Fibroblast of skin of scalp (primary cell): ENCODE measurements at regions not wholly inside any gene's neighbourhood (a gene's known extent, or its start where the extent isn't known, plus 50 kb on each side); places are given as distances from the start of the nearest gene placed in this dataset.

ENCODE experiments used
- DNase-seq: peaks from one replicate; pipeline ENCODE4 v3.0.0-alpha.2; 2013

GRCh38 chr11:92882828-92883611 is 86.4 kb upstream of the MTNR1B start:
- DNase-seq: no peak

DNA sequence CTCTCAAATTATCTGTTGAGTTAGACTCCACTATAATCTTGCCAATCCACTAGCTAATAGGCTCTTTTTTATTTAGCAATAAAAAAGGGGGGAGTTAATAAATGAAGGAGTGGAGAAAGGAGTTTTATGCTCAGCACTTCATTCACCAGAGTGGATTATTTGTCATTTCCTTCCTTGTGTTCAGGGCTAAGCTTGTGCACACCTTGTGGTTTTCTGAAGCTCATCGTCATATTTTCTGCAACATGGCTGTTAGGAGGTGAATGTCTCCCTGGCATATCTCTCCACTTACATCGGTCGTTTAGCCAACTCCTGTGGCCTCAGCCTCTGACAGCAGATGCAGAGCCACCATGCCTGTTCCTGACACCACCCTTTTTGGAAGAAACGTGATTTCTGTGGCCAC is 83.9 kb upstream of the MTNR1B start:
- DNase-seq: no peak

DNA sequence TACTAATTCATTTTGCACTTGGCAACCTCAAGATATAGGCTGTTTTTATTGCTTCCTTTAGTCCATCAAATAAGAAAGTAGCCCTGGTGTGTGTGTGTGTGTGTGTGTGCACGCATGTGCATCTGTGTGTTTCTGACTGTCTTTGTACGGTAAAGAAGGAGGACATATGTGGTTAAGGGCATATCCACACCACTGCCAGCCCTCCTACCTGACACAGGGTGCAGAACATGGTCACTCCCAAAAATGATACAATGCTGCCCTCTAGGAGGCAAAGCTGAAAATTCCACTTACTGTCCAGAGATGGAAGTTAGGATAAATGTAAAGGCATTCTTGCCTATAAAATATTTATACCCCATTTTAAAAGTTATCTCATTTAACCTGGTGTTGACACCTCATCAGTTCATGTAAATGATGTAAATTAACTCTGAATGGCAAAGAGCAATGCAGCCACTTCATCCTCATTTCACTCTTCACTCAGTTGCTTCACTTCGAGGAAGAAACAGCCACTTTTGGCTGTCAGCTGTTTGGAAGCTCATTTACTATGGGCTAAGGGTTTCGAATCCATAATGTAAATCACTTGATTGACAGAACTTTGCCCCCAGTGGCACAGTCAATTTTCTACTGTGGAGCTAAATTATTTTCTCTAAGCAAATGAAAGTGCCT is 83.1 kb upstream of the MTNR1B start:
- peak; percentile 69 for DNase-seq

- no peak for DNase-seq
Observed at GRCh38 chr11:92888696-92889095, 80.8 kb upstream of the MTNR1B start.

- DNase-seq: no peak
Observed at GRCh38 chr11:92890846-92891245, 78.6 kb upstream of the MTNR1B start.

DNA sequence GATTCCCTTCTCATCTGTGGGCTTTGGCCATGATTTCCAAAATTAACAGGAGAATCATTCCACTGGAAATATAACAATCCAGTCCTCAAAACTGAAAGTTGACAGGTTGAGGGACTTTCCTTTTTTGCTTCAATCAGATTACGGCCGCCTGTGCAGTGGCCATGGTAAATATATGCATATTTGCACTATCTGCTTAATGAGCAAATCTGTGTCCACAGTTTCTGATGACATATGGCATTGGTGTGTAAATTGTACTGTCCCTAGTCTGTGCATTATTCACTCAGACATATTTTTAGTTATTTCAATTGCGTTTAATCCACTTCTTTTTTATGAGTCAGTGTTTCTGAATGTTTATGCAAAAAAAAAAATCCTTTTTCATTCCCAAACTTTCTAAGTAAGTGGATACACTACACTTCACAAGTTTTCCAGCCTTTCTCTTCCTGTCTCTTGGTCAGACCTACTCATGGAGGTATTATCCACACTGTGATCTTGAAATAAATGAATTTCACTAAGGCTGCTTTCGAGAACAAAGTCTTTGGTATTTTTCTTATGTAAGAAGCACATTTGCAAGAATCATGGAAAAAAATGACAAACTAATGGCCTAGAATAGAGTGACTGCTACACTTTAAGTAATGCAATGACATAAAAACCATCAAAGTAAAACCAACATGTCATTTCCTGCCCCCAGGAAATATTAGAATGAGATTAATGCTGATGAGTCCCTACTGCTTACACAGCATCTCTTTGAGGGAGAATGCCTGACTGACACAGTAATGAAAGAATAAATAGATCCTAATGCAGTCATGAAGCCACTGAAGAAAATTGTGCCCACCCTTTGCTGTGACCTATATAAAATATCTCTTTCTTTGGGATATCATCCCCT is 76.4 kb upstream of the MTNR1B start:
- peak; percentile 43 for DNase-seq

DNA sequence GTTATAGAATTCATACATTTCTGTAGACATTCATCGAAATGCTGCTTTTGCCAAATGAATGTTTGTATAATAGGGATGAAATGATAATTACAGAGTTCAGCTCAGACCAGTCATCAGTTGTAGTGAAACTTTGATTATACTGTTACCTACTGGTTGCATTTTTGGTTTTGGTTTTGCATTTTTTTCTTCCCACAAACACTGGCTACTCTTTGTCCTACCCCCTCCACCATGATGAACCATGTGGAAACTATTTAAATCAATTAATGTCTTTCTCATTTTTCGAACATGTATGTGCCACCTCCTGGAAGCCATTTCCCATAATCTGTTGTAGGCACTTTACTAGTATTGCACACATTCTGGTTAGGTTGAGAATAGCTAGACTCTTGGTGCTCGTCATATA is 75.3 kb upstream of the MTNR1B start:
- DNase-seq: peak; percentile 79

GRCh38 chr11:92897487-92897886 is 72.0 kb upstream of the MTNR1B start:
- no peak for DNase-seq

GRCh38 chr11:92902417-92902816 is 67.0 kb upstream of the MTNR1B start:
- no peak for DNase-seq

GRCh38 chr11:92907671-92908070 is 61.8 kb upstream of the MTNR1B start:
- no peak for DNase-seq

DNA sequence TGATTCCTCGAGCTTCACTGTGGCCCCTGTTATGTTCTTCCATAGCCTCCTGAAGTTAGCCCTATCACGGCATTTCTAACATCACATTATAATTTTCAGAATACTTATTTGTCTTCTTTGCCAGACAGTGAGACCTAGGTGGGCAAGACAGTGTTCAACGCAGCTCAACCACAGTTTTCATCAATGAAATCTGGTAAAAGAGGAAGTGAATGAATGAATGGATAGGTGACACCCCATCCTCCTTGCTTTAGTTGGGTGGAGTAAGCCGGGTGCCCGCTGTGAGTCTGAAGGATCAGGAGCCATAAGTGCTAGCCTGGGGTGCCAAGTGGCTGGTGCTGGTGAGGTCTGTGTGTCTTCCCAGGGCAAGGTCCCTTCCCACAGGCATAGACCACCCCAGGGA is 60.2 kb upstream of the MTNR1B start:
- no peak for DNase-seq

GRCh38 chr11:92911478-92911877 is 58.0 kb upstream of the MTNR1B start:
- DNase-seq: no peak

- DNase-seq: no peak
Observed at GRCh38 chr11:92915551-92915950, 53.9 kb upstream of the MTNR1B start.

DNA sequence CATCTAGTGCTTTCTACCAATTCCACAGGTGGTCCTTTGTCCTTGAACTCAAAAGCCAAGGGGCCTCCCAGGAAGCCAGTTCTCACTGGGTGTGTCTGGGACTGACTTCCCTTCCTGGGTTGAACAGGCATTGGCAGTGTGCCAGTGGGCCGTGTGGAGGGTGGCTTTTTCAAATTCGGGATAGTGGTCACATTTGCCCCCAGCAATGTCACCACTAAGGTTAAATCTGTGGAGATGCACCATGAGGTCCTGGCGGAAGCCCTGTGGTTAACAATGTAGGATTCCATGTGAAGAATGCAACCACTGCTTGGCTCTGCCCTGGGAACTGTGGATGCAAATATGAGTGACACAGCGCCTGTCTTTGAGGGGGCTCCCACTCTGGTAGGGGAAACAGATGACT is 53.2 kb upstream of the MTNR1B start:
- no peak for DNase-seq

GRCh38 chr11:92917927-92918326 is 51.5 kb upstream of the MTNR1B start:
- no peak for DNase-seq

- no peak for DNase-seq
Observed at GRCh38 chr11:92919048-92919447, 50.4 kb upstream of the MTNR1B start.
